ENCODE measurements at regions not wholly inside any gene's neighbourhood (a gene's known extent, or its start where the extent isn't known, plus 50 kb on each side); places are given as distances from the start of the nearest gene placed in this dataset.

GRCh38 chr4:15340902-15341732 lies 86.7 kb upstream of the C1QTNF7 start (continued):
- TF ChIP-seq CTCF (IDR thresholded peaks at IDR 0.05; ENCODE audit: poor library complexity, severe bottlenecking) (no peak), RAD21 (conservative IDR thresholded peaks at IDR 0.05) (no peak), EZH2 (IDR thresholded peaks at IDR 0.05; ENCODE audit: borderline replicate concordance, insufficient read depth, low read length, poor library complexity, severe bottlenecking) (no peak)

DNA sequence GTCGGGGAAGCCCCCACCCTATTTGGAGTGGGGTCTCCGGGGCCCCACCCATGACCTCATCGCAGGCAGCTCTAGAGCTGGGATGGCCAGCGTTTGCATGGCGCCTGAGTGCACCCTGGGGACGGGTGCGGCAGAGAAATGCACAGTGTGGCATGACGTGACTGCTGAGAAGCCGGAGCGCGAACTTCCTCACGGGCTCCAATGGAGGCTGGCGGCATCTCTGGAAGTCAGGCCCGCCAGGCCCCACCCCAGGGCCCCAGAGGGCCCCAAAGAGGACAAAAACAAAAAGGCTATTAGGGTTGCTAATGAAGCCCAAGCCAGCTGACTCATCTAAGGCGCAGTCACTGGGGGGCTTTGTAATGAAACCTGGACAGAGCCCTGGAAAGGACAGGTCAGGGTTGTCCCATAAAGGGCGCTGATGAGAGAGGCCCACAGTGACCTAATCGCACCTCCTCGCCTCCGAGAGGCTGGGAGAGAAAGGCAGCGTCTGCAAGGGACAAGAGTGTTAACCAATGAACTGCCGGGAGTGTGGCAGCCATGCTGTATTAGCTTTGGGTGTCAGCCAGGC lies 86.0 kb upstream of the C1QTNF7 start:
- Histone ChIP-seq H4K20me1 (ENCODE audit: insufficient read depth) (no peaks in the 10 kb centered on the region), H3K4me2 (ENCODE audit: low read length) (no peak overlapping the region)

More for the DNA sequence above, 86.0 kb upstream of the C1QTNF7 start:
- H2AFZ ChIP-seq (ENCODE audit: low read depth, low read length), result no peak overlapping the region
- no peaks in the 10 kb centered on the region for H3K9me3 ChIP-seq (ENCODE audit: low read length)
- no peak overlapping the region for H3K9ac ChIP-seq (ENCODE audit: low read length)
- H3F3A ChIP-seq (ENCODE audit: insufficient read depth, low read length, poor library complexity, severe bottlenecking), result no peaks in the 10 kb centered on the region
- no peaks in the 10 kb centered on the region for H3K79me2 ChIP-seq (replicated peaks; ENCODE audit: insufficient read depth, low read length)
- H3K9me2 ChIP-seq (ENCODE audit: insufficient read depth, low read length), result no peaks in the 10 kb centered on the region
- no peak for TF ChIP-seq MXI1 (conservative IDR thresholded peaks at IDR 0.05; ENCODE audit: poor library complexity, severe bottlenecking)
- no peak for TF ChIP-seq POLR2AphosphoS5 (IDR thresholded peaks at IDR 0.05)
- TF ChIP-seq EZH2 (IDR thresholded peaks at IDR 0.05; ENCODE audit: borderline replicate concordance, insufficient read depth, low read length, poor library complexity, severe bottlenecking), result no peak
- TF ChIP-seq TAF1 (IDR thresholded peaks at IDR 0.05; ENCODE audit: low read depth), result no peak
- no peak for TF ChIP-seq RAD21 (conservative IDR thresholded peaks at IDR 0.05)
- TF ChIP-seq SMC3 (conservative IDR thresholded peaks at IDR 0.05; ENCODE audit: poor library complexity), result no peak
- no peak for TF ChIP-seq EP300 (conservative IDR thresholded peaks at IDR 0.05; ENCODE audit: poor library complexity, severe bottlenecking)
- TF ChIP-seq CTCF (IDR thresholded peaks at IDR 0.05; ENCODE audit: poor library complexity, severe bottlenecking), result no peak
- no peak for TF ChIP-seq REST (IDR thresholded peaks at IDR 0.05; ENCODE audit: borderline replicate concordance)
- H3K27ac ChIP-seq (ENCODE audit: low read length), result no peak overlapping the region
- H3K27me3 ChIP-seq (ENCODE audit: insufficient read depth, low read depth, low read length), result no peaks in the 10 kb centered on the region
- no peak overlapping the region for H3K4me3 ChIP-seq (ENCODE audit: low read length)
- no peaks in the 10 kb centered on the region for H3K36me3 ChIP-seq (ENCODE audit: insufficient read depth, low read length)

Data from neural cell (in vitro differentiated cells).